ENCODE measurements at regions not wholly inside any gene's neighbourhood (a gene's known extent, or its start where the extent isn't known, plus 50 kb on each side); places are given as distances from the start of the nearest gene placed in this dataset.

- TF ChIP-seq, protein P1, sequence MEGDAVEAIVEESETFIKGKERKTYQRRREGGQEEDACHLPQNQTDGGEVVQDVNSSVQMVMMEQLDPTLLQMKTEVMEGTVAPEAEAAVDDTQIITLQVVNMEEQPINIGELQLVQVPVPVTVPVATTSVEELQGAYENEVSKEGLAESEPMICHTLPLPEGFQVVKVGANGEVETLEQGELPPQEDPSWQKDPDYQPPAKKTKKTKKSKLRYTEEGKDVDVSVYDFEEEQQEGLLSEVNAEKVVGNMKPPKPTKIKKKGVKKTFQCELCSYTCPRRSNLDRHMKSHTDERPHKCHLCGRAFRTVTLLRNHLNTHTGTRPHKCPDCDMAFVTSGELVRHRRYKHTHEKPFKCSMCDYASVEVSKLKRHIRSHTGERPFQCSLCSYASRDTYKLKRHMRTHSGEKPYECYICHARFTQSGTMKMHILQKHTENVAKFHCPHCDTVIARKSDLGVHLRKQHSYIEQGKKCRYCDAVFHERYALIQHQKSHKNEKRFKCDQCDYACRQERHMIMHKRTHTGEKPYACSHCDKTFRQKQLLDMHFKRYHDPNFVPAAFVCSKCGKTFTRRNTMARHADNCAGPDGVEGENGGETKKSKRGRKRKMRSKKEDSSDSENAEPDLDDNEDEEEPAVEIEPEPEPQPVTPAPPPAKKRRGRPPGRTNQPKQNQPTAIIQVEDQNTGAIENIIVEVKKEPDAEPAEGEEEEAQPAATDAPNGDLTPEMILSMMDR (tag by site-specific recombination; IDR thresholded peaks at IDR 0.05), result no peak
- TF ChIP-seq ZNF184 (tag by site-specific recombination; IDR thresholded peaks at IDR 0.05), result no peak
- no peak for TF ChIP-seq ZBTB17 (tag by site-specific recombination; IDR thresholded peaks at IDR 0.05)
Measured at GRCh38 chr14:104332634-104333270, 194.4 kb downstream of the KIF26A start.

All from HEK293 (cell line).